Adrenal gland (tissue), 9 donors: ENCODE measurements at regions not wholly inside any gene's neighbourhood (a gene's known extent, or its start where the extent isn't known, plus 50 kb on each side); places are given as distances from the start of the nearest gene placed in this dataset.

ENCODE experiments used
- DNase-seq, 7 donors: peaks; one replicate each; pipeline ENCODE4 v3.0.0-alpha.2; 2019 to 2020
- H3K27ac ChIP-seq, 5 donors: fragments of 200-600 bp; sonication (generic) in 4 of 5; 1 replicate in 3 of 5; 2 replicates in 2 of 5; pipeline versions ENCODE4 v1.5.1 to v1.8.0; 2016 to 2020; ENCODE audit warnings: mild to moderate bottlenecking in 1 of 5
- H3K27me3 ChIP-seq: fragments of 200-600 bp; 2 replicates; pipeline ENCODE4 v1.8.0; 2021
- H3K36me3 ChIP-seq, 2 donors: fragments of 200-600 bp; replicated peaks in 1 of 2; 1 replicate in 1 of 2; 2 replicates in 1 of 2; pipeline versions ENCODE4 v1.5.1 to v1.8.0; 2018 to 2022
- H3K4me1 ChIP-seq, 2 donors: fragments of 200-600 bp; replicated peaks in 1 of 2; 1 replicate in 1 of 2; 2 replicates in 1 of 2; pipeline versions ENCODE4 v1.5.1 to v1.8.0; 2018 to 2021
- H3K4me3 ChIP-seq, 4 donors: fragments of 200-600 bp; sonication (generic) in 3 of 4; one replicate each; pipeline ENCODE4 v1.5.1; 2016 to 2018
- H3K9me3 ChIP-seq, 3 donors: fragments of 200-600 bp; sonication (generic) in 1 of 3; replicated peaks in 1 of 3; 1 replicate in 2 of 3; 2 replicates in 1 of 3; pipeline versions ENCODE4 v1.5.1 to v1.8.0; 2016 to 2021
- CTCF ChIP-seq, 6 experiments: fragments of 450-650 bp in 4 of 6; fragments of 200-600 bp in 2 of 6; sonication (generic) in 1 of 6; IDR thresholded peaks; 1 replicate in 5 of 6; 2 replicates in 1 of 6; pipeline versions ENCODE4 v1.5.1 to v1.8.0; 2016 to 2021; ENCODE audit warnings: antibody characterized with exemption in 6 of 6, mild to moderate bottlenecking in 2 of 6, moderate library complexity in 1 of 6
- POLR2A ChIP-seq, 2 donors: fragments of 450-650 bp; IDR thresholded peaks; one replicate each; pipeline ENCODE4 v1.6.1; 2017; ENCODE audit warnings: antibody characterized with exemption in 2 of 2, mild to moderate bottlenecking in 2 of 2, moderate library complexity in 1 of 2
- WGBS, 4 donors: extraction: QIAGEN DNeasy Blood & Tissue Kit in 2 of 4; methylation state at CpG; one replicate each; pipeline versions ENCODE4 v1.1.5 to v1.1.7; 2013 to 2017; 5-methylcytosine and 5-hydroxymethylcytosine counted together
- intact Hi-C, 2 donors: fragments of 100-400 bp; cut with DNase I; formaldehyde crosslinking; loops; one replicate each; pipeline versions ENCODE4 v1.14.1 to v1.15.0; 2022 to 2023
- donor health status: healthy with polysubstance abuse.
- donor health status: Bipolar disorder and iron deficiency.
- donor health status: DM: yes; HTN: yes; CAD: no.
- donor health status: DM: no; HTN: no; CAD: no.
- donor health status: DM: no; HTN: no; CAD: no.

GRCh38 chr15:98554272-98555172 is 93.8 kb upstream of the IGF1R start:
- TF ChIP-seq CTCF (IDR thresholded peaks at IDR 0.05) (no peak), POLR2A (IDR thresholded peaks at IDR 0.05) (no peak)

GRCh38 chr15:98555173-98555515 is 93.2 kb upstream of the IGF1R start:
- Histone ChIP-seq H3K27me3 (no peaks in the 10 kb centered on the region), H3K36me3 (no peaks in the 10 kb centered on the region), H3K4me1 (no peaks in the 10 kb centered on the region), H3K27ac (no peak overlapping the region), H3K4me3 (no peak overlapping the region), H3K9me3 (no peaks in the 10 kb centered on the region)
- DNase-seq: no peak
- TF ChIP-seq POLR2A (IDR thresholded peaks at IDR 0.05) (no peak), CTCF (IDR thresholded peaks at IDR 0.05) (no peak)
- intact Hi-C loops: no loop called here

More at GRCh38 chr15:98554272-98555172, 93.8 kb upstream of the IGF1R start:
- no peaks in the 10 kb centered on the region for H3K36me3 ChIP-seq
- WGBS, 4 donors: 75 to 87% (median 82%) methylated on average over 6 of the region's 6 CpGs
- H3K4me1 ChIP-seq: no peaks in the 10 kb centered on the region
- H3K4me3 ChIP-seq: no peak overlapping the region
- intact Hi-C loops: no loop called here
- no peaks in the 10 kb centered on the region for H3K9me3 ChIP-seq
- H3K27ac ChIP-seq: no peak overlapping the region
- no peak for DNase-seq
- H3K27me3 ChIP-seq: no peaks in the 10 kb centered on the region

GRCh38 chr15:98556321-98556720 is 92.0 kb upstream of the IGF1R start:
- H3K27me3 ChIP-seq: no peaks in the 10 kb centered on the region
- TF ChIP-seq POLR2A (IDR thresholded peaks at IDR 0.05): no peak
- no peak for TF ChIP-seq CTCF (IDR thresholded peaks at IDR 0.05)
- no peak overlapping the region for H3K27ac ChIP-seq
- no peaks in the 10 kb centered on the region for H3K4me1 ChIP-seq
- no peak for DNase-seq
- no peaks in the 10 kb centered on the region for H3K9me3 ChIP-seq
- 76 to 94% (median 88%) methylated on average over 4 of the region's 4 CpGs for WGBS, 4 donors
- H3K4me3 ChIP-seq: no peak overlapping the region
- no peaks in the 10 kb centered on the region for H3K36me3 ChIP-seq
- intact Hi-C loops: no loop called here

GRCh38 chr15:98560338-98560737 is 88.0 kb upstream of the IGF1R start:
- WGBS, 4 donors: 68 to 79% (median 74%) methylated on average over 5 of the region's 5 CpGs
- Histone ChIP-seq H3K36me3 (no peaks in the 10 kb centered on the region), H3K27me3 (no peaks in the 10 kb centered on the region), H3K27ac (no peak overlapping the region), H3K4me3 (no peak overlapping the region), H3K4me1 (no peaks in the 10 kb centered on the region), H3K9me3 (no peaks in the 10 kb centered on the region)
- no peak for DNase-seq
- TF ChIP-seq POLR2A (IDR thresholded peaks at IDR 0.05) (no peak), CTCF (IDR thresholded peaks at IDR 0.05) (no peak)
- intact Hi-C loops: no loop called here
